IMR-90 (cell line): ENCODE measurements at regions not wholly inside any gene's neighbourhood (a gene's known extent, or its start where the extent isn't known, plus 50 kb on each side); places are given as distances from the start of the nearest gene placed in this dataset.

ENCODE experiments used
- ATAC-seq: fragments of 200-7000 bp; cut with Tn5 transposase; 2 replicates; pipeline ENCODE4 v1.9.1; 2020; ENCODE audit warnings: low read depth, mild to moderate bottlenecking, moderate library complexity
- BruUV-seq: library from RNA; stranded (reverse); fragments of 400-500 nt; replicated peaks from 2 replicates; lab custom pipeline; 2021; lab: Mats Ljungman, UMichigan
- CTCF ChIA-PET: fragments of 300-600 bp; formaldehyde crosslinking; extraction: SDS; loops from one replicate; lab custom pipeline; 2021; ENCODE audit warnings: antibody characterized with exemption; lab: Yijun Ruan, JAX
- POLR2A ChIA-PET: fragments of 300-600 bp; sonication (Branson Sonifier 250); formaldehyde crosslinking; loops from one replicate; lab custom pipeline; 2022; ENCODE audit warnings: antibody characterized with exemption; ENCODE audit not compliant: unreplicated experiment; lab: Charles Lee
- DNase-seq: peaks from one replicate; pipeline ENCODE4 v3.0.0; 2013
- H2AFZ ChIP-seq: replicated peaks from 2 replicates; pipeline ENCODE3; 2013; ENCODE audit warnings: low read length, mild to moderate bottlenecking; ENCODE audit not compliant: poor library complexity
- H2AK5ac ChIP-seq: 2 replicates; pipeline ENCODE4 v1.6.1; 2013; ENCODE audit warnings: low read depth, low read length, inconsistent platforms
- H2AK9ac ChIP-seq: replicated peaks from 2 replicates; pipeline ENCODE3; 2013; ENCODE audit warnings: mild to moderate bottlenecking, low read depth, low read length, moderate library complexity; ENCODE audit not compliant: poor library complexity
- H2BK120ac ChIP-seq: 2 replicates; pipeline ENCODE4 v1.6.1; 2013; ENCODE audit warnings: low read depth, low read length, inconsistent platforms
- H2BK15ac ChIP-seq: 3 replicates; pipeline ENCODE4 v1.6.1; 2013; ENCODE audit warnings: low read depth, low read length, inconsistent platforms
- H2BK20ac ChIP-seq: 2 replicates; pipeline ENCODE4 v1.6.1; 2013; ENCODE audit warnings: low read depth, mild to moderate bottlenecking, inconsistent platforms, low read length, moderate library complexity
- H2BK5ac ChIP-seq: 2 replicates; pipeline ENCODE4 v1.6.1; 2013; ENCODE audit warnings: mild to moderate bottlenecking, low read depth, low read length, inconsistent platforms; ENCODE audit not compliant: poor library complexity, severe bottlenecking
- H3K14ac ChIP-seq: replicated peaks from 2 replicates; pipeline ENCODE4 v1.6.1; 2013; ENCODE audit warnings: low read depth, low read length, inconsistent platforms
- H3K18ac ChIP-seq: 2 replicates; pipeline ENCODE4 v1.6.1; 2013; ENCODE audit warnings: low read depth, low read length, control low read depth
- H3K23ac ChIP-seq: 2 replicates; pipeline ENCODE4 v1.6.1; 2013; ENCODE audit warnings: low read depth, low read length, inconsistent platforms
- H3K27ac ChIP-seq: 2 replicates; pipeline ENCODE4 v1.5.1; 2013; ENCODE audit warnings: mild to moderate bottlenecking, control low read depth, low read length; ENCODE audit not compliant: insufficient read depth
- H3K27me3 ChIP-seq: 2 replicates; pipeline ENCODE4 v1.6.1; 2013; ENCODE audit warnings: low read length; ENCODE audit not compliant: control insufficient read depth, insufficient read depth
- H3K36me3 ChIP-seq: 2 replicates; pipeline ENCODE4 v1.6.1; 2013; ENCODE audit warnings: low read length, mixed read lengths; ENCODE audit not compliant: control insufficient read depth, insufficient read depth
- H3K4ac ChIP-seq: 2 replicates; pipeline ENCODE4 v1.6.1; 2013; ENCODE audit warnings: low read depth, low read length, inconsistent platforms
- H3K4me1 ChIP-seq: 2 replicates; pipeline ENCODE4 v1.6.1; 2013; ENCODE audit warnings: low read length, mixed read lengths; ENCODE audit not compliant: control insufficient read depth, insufficient read depth
- H3K4me2 ChIP-seq: 2 replicates; pipeline ENCODE4 v1.6.1; 2013; ENCODE audit warnings: low read depth, mild to moderate bottlenecking, control low read depth, low read length, moderate library complexity
- H3K4me3 ChIP-seq: 2 replicates; pipeline ENCODE4 v1.5.1; 2013; ENCODE audit warnings: low read depth, mild to moderate bottlenecking, control low read depth, low read length, moderate library complexity; ENCODE audit not compliant: insufficient read depth
- H3K56ac ChIP-seq: 2 replicates; pipeline ENCODE4 v1.6.1; 2013; ENCODE audit warnings: low read length, inconsistent platforms; ENCODE audit not compliant: insufficient read depth; ENCODE audit errors: extremely low read depth
- H3K79me1 ChIP-seq, 2 experiments: 2 replicates each; pipeline ENCODE4 v1.6.1; 2013; ENCODE audit warnings: low read length in 2 of 2, inconsistent platforms in 1 of 2, low read depth in 1 of 2
- H3K9ac ChIP-seq: 2 replicates; pipeline ENCODE4 v1.6.1; 2013; ENCODE audit warnings: low read depth, low read length, control low read depth
- H3K9me1 ChIP-seq: 2 replicates; pipeline ENCODE4 v1.6.1; 2013; ENCODE audit warnings: low read length, inconsistent platforms; ENCODE audit not compliant: insufficient read depth
- H3K9me3 ChIP-seq: 2 replicates; pipeline ENCODE4 v1.6.1; 2013; ENCODE audit warnings: low read length; ENCODE audit not compliant: control insufficient read depth, insufficient read depth
- H4K20me1 ChIP-seq: 2 replicates; pipeline ENCODE4 v1.6.1; 2013; ENCODE audit warnings: low read length, inconsistent platforms; ENCODE audit not compliant: insufficient read depth
- H4K5ac ChIP-seq: 2 replicates; pipeline ENCODE4 v1.6.1; 2013; ENCODE audit warnings: mild to moderate bottlenecking, low read depth, low read length, control low read depth
- H4K8ac ChIP-seq, 2 experiments: 2 replicates each; pipeline ENCODE4 v1.6.1; 2013; ENCODE audit warnings: low read depth in 2 of 2, low read length in 2 of 2, control low read depth in 1 of 2, inconsistent platforms in 1 of 2
- H4K91ac ChIP-seq: 2 replicates; pipeline ENCODE4 v1.6.1; 2013; ENCODE audit warnings: low read depth, low read length, inconsistent platforms; ENCODE audit not compliant: insufficient read depth
- BHLHE40 ChIP-seq: fragments of 150-350 bp; IDR thresholded peaks from 2 replicates; pipeline ENCODE4 v1.6.1; 2016; ENCODE audit warnings: mild to moderate bottlenecking, low read depth, low read length
- CEBPB ChIP-seq: IDR thresholded peaks from 2 replicates; pipeline ENCODE4 v1.6.1; 2012; ENCODE audit warnings: low read depth, low read length, improper control_type of control experiment
- CHD1 ChIP-seq: IDR thresholded peaks from 2 replicates; pipeline ENCODE4 v1.6.1; 2012; ENCODE audit warnings: low read depth, low read length, improper control_type of control experiment
- FOS ChIP-seq: fragments of 150-350 bp; IDR thresholded peaks from 2 replicates; pipeline ENCODE4 v1.6.1; 2016; ENCODE audit warnings: low read depth, low read length
- MAFK ChIP-seq: IDR thresholded peaks from 2 replicates; pipeline ENCODE4 v1.6.1; 2012; ENCODE audit warnings: low read depth, low read length, improper control_type of control experiment
- MAZ ChIP-seq: IDR thresholded peaks from 2 replicates; pipeline ENCODE4 v1.6.1; 2012; ENCODE audit warnings: low read depth, mild to moderate bottlenecking, low read length, improper control_type of control experiment, moderate library complexity, borderline replicate concordance
- MXI1 ChIP-seq: IDR thresholded peaks from 2 replicates; pipeline ENCODE4 v1.6.1; 2012; ENCODE audit warnings: low read depth, mild to moderate bottlenecking, low read length, moderate library complexity, borderline replicate concordance
- NFE2L2 ChIP-seq: fragments of 150-350 bp; IDR thresholded peaks from 2 replicates; pipeline ENCODE4 v1.6.1; 2016; ENCODE audit warnings: low read depth, mild to moderate bottlenecking, low read length
- POLR2A ChIP-seq: IDR thresholded peaks from 2 replicates; pipeline ENCODE4 v1.6.1; 2012; ENCODE audit warnings: mild to moderate bottlenecking, low read depth, low read length
- RAD21 ChIP-seq: IDR thresholded peaks from 2 replicates; pipeline ENCODE4 v1.6.1; 2012; ENCODE audit warnings: low read length, improper control_type of control experiment
- RCOR1 ChIP-seq: IDR thresholded peaks from 2 replicates; pipeline ENCODE4 v1.6.1; 2012; ENCODE audit warnings: mild to moderate bottlenecking, low read length, improper control_type of control experiment; ENCODE audit not compliant: insufficient replicate concordance
- SMC3 ChIP-seq: fragments of 150-350 bp; IDR thresholded peaks from 2 replicates; pipeline ENCODE4 v1.6.1; 2016; ENCODE audit warnings: low read depth, mild to moderate bottlenecking, antibody characterized with exemption, low read length, moderate library complexity
- dilution Hi-C: fragments of 300-500 bp; cut with HindIII; formaldehyde crosslinking; loops from one replicate; pipeline ENCODE4 v1.14.3; 2018; ENCODE audit warnings: low sequenced_read_pairs; ENCODE audit not compliant: unreplicated experiment
- in situ Hi-C: fragments of 300-500 bp; cut with MboI; formaldehyde crosslinking; loops from 3 replicates; pipeline ENCODE4 v1.14.3; 2019; ENCODE audit warnings: low sequenced_read_pairs, inconsistent platforms, mixed read lengths
- intact Hi-C: fragments of 100-400 bp; cut with micrococcal nuclease; formaldehyde crosslinking; loops from 2 replicates; pipeline ENCODE4 v1.10.0; 2022
- TF ChIP-seq, protein P1 (sequence below): fragments of 150-350 bp; IDR thresholded peaks from 2 replicates; pipeline ENCODE4 v1.6.1; 2016; ENCODE audit warnings: low read depth, mild to moderate bottlenecking, low read length, moderate library complexity, borderline replicate concordance
- TF ChIP-seq, protein P2 (sequence below): conservative IDR thresholded peaks from 2 replicates; pipeline ENCODE4 v1.5.1; 2012; ENCODE audit warnings: mild to moderate bottlenecking, low read depth, low read length, improper control_type of control experiment
- TF ChIP-seq, protein P3 (sequence below): fragments of 150-350 bp; IDR thresholded peaks from 2 replicates; pipeline ENCODE4 v1.6.1; 2017; ENCODE audit warnings: mild to moderate bottlenecking, antibody characterized with exemption, low read length, low read depth

DNA sequence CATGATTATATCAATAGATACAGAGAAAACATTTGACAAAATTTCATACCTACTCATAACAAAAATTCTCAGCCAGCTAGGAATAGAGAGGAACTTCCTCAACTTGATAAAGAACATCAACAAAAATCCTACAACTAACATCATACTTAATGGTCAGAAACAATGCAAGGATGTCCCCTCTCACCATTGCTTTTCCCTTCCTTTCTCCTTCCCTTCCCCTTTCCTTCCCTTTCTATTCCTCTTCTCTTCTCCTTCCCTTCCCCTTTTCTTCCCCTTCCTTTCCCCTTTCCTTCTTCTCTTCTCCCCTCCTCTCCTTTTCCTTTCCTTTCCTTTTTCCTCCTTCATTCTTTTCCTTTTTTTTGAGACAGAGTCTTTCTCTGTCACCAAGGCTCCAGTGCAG, 418.3 kb upstream of the B3GAT1 start:
- Histone ChIP-seq H2BK5ac (no peak overlapping the region), H3K27ac (no peak overlapping the region), H3K4me3 (no peak overlapping the region), H4K8ac (no peak overlapping the region), H3K36me3 (no peaks in the 10 kb centered on the region), H3K23ac (no peak overlapping the region), H3K4me1 (no peaks in the 10 kb centered on the region), H2AK9ac (no peak overlapping the region), H4K20me1 (no peaks in the 10 kb centered on the region), H3K9me3 (no peaks in the 10 kb centered on the region), H3K79me1 (no peaks in the 10 kb centered on the region), H4K5ac (no peak overlapping the region), H2BK15ac (no peak overlapping the region), H3K4ac (no peak overlapping the region), H3K9me1 (no peaks in the 10 kb centered on the region), H3K18ac (no peak overlapping the region), H2BK20ac (no peak overlapping the region), H2AFZ (no peak overlapping the region), H3K9ac (no peak overlapping the region), H3K56ac (no peak overlapping the region), H2AK5ac (no peak overlapping the region), H3K27me3 (no peaks in the 10 kb centered on the region), H2BK120ac (no peak overlapping the region), H3K14ac (no peak overlapping the region), H4K91ac (no peak overlapping the region), H3K4me2 (no peak overlapping the region)
- ATAC-seq (no peak), DNase-seq (no peak)
- dilution Hi-C loops (no loop called here), in situ Hi-C loops (no loop called here), intact Hi-C loops (no loop called here)
- no TSS peak for BruUV-seq
- CTCF ChIA-PET, result no interaction called here
- TF ChIP-seq MAFK (no peak), MXI1 (no peak), CHD1 (no peak), SMC3 (no peak), MAZ (no peak), RAD21 (no peak), FOS (no peak), RCOR1 (no peak), BHLHE40 (no peak), POLR2A (no peak), NFE2L2 (no peak), CEBPB (no peak)
- TF ChIP-seq, protein P1, sequence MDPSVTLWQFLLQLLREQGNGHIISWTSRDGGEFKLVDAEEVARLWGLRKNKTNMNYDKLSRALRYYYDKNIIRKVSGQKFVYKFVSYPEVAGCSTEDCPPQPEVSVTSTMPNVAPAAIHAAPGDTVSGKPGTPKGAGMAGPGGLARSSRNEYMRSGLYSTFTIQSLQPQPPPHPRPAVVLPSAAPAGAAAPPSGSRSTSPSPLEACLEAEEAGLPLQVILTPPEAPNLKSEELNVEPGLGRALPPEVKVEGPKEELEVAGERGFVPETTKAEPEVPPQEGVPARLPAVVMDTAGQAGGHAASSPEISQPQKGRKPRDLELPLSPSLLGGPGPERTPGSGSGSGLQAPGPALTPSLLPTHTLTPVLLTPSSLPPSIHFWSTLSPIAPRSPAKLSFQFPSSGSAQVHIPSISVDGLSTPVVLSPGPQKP, result no peak
- TF ChIP-seq, protein P2, sequence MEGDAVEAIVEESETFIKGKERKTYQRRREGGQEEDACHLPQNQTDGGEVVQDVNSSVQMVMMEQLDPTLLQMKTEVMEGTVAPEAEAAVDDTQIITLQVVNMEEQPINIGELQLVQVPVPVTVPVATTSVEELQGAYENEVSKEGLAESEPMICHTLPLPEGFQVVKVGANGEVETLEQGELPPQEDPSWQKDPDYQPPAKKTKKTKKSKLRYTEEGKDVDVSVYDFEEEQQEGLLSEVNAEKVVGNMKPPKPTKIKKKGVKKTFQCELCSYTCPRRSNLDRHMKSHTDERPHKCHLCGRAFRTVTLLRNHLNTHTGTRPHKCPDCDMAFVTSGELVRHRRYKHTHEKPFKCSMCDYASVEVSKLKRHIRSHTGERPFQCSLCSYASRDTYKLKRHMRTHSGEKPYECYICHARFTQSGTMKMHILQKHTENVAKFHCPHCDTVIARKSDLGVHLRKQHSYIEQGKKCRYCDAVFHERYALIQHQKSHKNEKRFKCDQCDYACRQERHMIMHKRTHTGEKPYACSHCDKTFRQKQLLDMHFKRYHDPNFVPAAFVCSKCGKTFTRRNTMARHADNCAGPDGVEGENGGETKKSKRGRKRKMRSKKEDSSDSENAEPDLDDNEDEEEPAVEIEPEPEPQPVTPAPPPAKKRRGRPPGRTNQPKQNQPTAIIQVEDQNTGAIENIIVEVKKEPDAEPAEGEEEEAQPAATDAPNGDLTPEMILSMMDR, result no peak
- TF ChIP-seq, protein P3, sequence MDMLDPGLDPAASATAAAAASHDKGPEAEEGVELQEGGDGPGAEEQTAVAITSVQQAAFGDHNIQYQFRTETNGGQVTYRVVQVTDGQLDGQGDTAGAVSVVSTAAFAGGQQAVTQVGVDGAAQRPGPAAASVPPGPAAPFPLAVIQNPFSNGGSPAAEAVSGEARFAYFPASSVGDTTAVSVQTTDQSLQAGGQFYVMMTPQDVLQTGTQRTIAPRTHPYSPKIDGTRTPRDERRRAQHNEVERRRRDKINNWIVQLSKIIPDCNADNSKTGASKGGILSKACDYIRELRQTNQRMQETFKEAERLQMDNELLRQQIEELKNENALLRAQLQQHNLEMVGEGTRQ, result no peak
- POLR2A ChIA-PET, result no interaction called here
